Lower leg skin (tissue), 3 donors: ENCODE measurements at regions not wholly inside any gene's neighbourhood (a gene's known extent, or its start where the extent isn't known, plus 50 kb on each side); places are given as distances from the start of the nearest gene placed in this dataset.

Source experiments
- CTCF ChIP-seq, 3 donors: fragments of 450-650 bp; IDR thresholded peaks; one replicate each; pipeline ENCODE4 v1.5.1; 2016; ENCODE audit warnings: antibody characterized with exemption in 3 of 3, mild to moderate bottlenecking in 3 of 3, moderate library complexity in 2 of 3
- POLR2A ChIP-seq, 2 donors: fragments of 450-650 bp; IDR thresholded peaks; one replicate each; pipeline ENCODE4 v1.6.1; 2016 to 2017; ENCODE audit warnings: antibody characterized with exemption in 2 of 2, mild to moderate bottlenecking in 1 of 2, moderate library complexity in 1 of 2

GRCh38 chr11:104337273-104337672 lies 173.3 kb upstream of the PDGFD start:
- no peak for TF ChIP-seq CTCF (IDR thresholded peaks at IDR 0.05)
- TF ChIP-seq POLR2A (IDR thresholded peaks at IDR 0.05), result no peak
